ENCODE measurements at regions not wholly inside any gene's neighbourhood (a gene's known extent, or its start where the extent isn't known, plus 50 kb on each side); places are given as distances from the start of the nearest gene placed in this dataset.

DNA sequence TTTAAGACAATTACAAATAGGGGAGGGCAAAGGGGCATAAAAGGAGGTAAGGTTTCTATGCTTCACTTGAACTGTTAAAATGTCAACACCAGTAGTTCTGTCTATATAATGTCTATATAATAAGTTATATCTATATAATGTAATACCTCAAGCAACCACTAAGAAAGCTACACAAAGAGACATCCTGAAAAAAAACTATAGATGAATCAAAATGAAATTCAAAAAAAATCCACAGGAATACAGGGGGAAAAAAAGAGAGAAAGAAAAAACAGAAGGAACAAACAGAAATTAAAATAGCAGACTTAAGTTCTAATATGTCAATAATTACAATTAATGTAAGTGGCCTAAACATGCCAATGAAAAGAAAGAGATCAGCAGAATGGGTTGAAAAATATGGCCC lies 186.0 kb downstream of the KCTD15 start:
- DNase-seq (no peak), ATAC-seq (no peak)
- no peak overlapping the region for H3K27ac Mint-ChIP-seq
- H3K36me3 Mint-ChIP-seq, result no peaks in the 10 kb centered on the region
- H3K9me3 Mint-ChIP-seq, result peaks cover 5 to 7% of the 10 kb centered on the region in 2 donors
- TF ChIP-seq, protein P1, sequence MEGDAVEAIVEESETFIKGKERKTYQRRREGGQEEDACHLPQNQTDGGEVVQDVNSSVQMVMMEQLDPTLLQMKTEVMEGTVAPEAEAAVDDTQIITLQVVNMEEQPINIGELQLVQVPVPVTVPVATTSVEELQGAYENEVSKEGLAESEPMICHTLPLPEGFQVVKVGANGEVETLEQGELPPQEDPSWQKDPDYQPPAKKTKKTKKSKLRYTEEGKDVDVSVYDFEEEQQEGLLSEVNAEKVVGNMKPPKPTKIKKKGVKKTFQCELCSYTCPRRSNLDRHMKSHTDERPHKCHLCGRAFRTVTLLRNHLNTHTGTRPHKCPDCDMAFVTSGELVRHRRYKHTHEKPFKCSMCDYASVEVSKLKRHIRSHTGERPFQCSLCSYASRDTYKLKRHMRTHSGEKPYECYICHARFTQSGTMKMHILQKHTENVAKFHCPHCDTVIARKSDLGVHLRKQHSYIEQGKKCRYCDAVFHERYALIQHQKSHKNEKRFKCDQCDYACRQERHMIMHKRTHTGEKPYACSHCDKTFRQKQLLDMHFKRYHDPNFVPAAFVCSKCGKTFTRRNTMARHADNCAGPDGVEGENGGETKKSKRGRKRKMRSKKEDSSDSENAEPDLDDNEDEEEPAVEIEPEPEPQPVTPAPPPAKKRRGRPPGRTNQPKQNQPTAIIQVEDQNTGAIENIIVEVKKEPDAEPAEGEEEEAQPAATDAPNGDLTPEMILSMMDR (IDR thresholded peaks at IDR 0.05), result no peak
- no peaks in the 10 kb centered on the region for H3K4me1 Mint-ChIP-seq
- H3K4me1 ChIP-seq (ENCODE audit: control insufficient read depth, insufficient read depth, low read length), result no peaks in the 10 kb centered on the region
- peaks cover under 1% of the 10 kb centered on the region for H3K9me3 ChIP-seq (ENCODE audit: control insufficient read depth, insufficient read depth, low read length)
- H3K36me3 ChIP-seq (ENCODE audit: control insufficient read depth, insufficient read depth, low read length), result no peaks in the 10 kb centered on the region
- intact Hi-C loops (cut with micrococcal nuclease), result no loop called here
- peaks cover 21 to 42% of the 10 kb centered on the region in 2 donors for H3K27me3 Mint-ChIP-seq (ENCODE audit: low read depth in 2 of 2)
- H3K4me3 Mint-ChIP-seq, result no peak overlapping the region
- peaks cover 2% of the 10 kb centered on the region for H3K27me3 ChIP-seq (ENCODE audit: control insufficient read depth, insufficient read depth, low read length)
- H3K27ac ChIP-seq (ENCODE audit: low read length), result no peak overlapping the region
- H3K4me3 ChIP-seq (ENCODE audit: low read length), result no peak overlapping the region

DNA sequence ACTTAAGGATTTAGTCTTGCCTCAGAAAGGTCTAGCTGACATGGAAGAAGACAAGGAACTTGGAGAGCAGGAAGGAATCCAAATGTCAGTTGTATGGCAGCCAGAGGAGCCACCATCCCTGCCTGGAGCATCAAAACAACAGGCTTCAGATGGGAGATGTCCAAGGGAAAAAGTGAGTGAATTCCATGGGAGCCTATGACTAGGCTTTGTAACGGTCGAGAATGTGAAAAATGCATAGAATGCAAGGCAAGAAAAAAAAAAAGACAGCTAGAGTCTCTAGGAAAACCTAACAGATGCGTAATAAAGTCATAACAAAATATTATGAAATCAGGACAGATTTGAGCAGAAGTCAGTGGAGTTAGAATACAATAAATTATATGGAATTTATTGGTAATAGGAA lies 183.7 kb upstream of the LSM14A start:
- no peaks in the 10 kb centered on the region for H3K4me1 Mint-ChIP-seq
- H3K27me3 ChIP-seq (ENCODE audit: control insufficient read depth, insufficient read depth, low read length), result no peaks in the 10 kb centered on the region
- no peak for DNase-seq
- H3K4me3 ChIP-seq (ENCODE audit: low read length), result no peak overlapping the region
- H3K4me1 ChIP-seq (ENCODE audit: control insufficient read depth, insufficient read depth, low read length), result no peaks in the 10 kb centered on the region
- H3K9me3 ChIP-seq (ENCODE audit: control insufficient read depth, insufficient read depth, low read length), result peaks cover 4% of the 10 kb centered on the region
- no peak overlapping the region for H3K27ac ChIP-seq (ENCODE audit: low read length)
- TF ChIP-seq, protein P1 (IDR thresholded peaks at IDR 0.05), result no peak
- peaks cover 8 to 11% of the 10 kb centered on the region in 2 donors for H3K9me3 Mint-ChIP-seq
- no peak overlapping the region for H3K27ac Mint-ChIP-seq
- no peaks in the 10 kb centered on the region for H3K36me3 ChIP-seq (ENCODE audit: control insufficient read depth, insufficient read depth, low read length)
- no peak overlapping the region for H3K4me3 Mint-ChIP-seq
- H3K36me3 Mint-ChIP-seq, result peaks cover 12% of the 10 kb centered on the region
- no peak for ATAC-seq
- intact Hi-C loops (cut with micrococcal nuclease), result no loop called here
- H3K27me3 Mint-ChIP-seq (ENCODE audit: low read depth in 2 of 2), result peaks cover 10 to 56% of the 10 kb centered on the region in 2 donors
- 84% methylated on average over 3 of the region's 3 CpGs for WGBS (ENCODE audit: insufficient coverage)

DNA sequence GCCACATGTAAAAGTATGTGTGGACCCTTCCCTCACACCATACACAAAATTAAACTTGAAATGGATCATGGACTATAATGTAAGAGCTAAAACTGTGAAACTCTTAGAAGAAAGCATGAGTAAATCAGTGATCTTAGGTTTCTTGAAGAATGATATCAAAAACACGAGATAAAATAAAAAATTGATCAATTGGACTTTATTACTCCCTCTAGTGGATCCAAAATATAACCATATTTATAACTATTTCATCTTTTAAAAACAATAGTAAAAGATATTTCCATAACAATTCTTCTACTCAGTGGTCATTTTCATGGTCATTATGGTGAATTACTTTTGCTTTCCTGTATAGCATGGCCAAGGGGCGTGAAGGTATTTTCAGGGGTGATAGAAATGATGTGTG lies 174.6 kb upstream of the LSM14A start:
- DNase-seq (no peak), ATAC-seq (no peak)
- no peak overlapping the region for H3K4me3 Mint-ChIP-seq
- TF ChIP-seq, protein P1 (IDR thresholded peaks at IDR 0.05), result no peak
- peaks cover 14 to 40% of the 10 kb centered on the region in 2 donors for H3K27me3 Mint-ChIP-seq (ENCODE audit: low read depth in 2 of 2)
- no CpG with 5 or more reads among the region's 2 CpGs for WGBS (ENCODE audit: insufficient coverage)
- Histone ChIP-seq H3K4me3 (ENCODE audit: low read length) (no peak overlapping the region), H3K27me3 (ENCODE audit: control insufficient read depth, insufficient read depth, low read length) (no peaks in the 10 kb centered on the region), H3K9me3 (ENCODE audit: control insufficient read depth, insufficient read depth, low read length) (no peaks in the 10 kb centered on the region), H3K27ac (ENCODE audit: low read length) (no peak overlapping the region), H3K4me1 (ENCODE audit: control insufficient read depth, insufficient read depth, low read length) (no peaks in the 10 kb centered on the region), H3K36me3 (ENCODE audit: control insufficient read depth, insufficient read depth, low read length) (no peaks in the 10 kb centered on the region)
- intact Hi-C loops (cut with micrococcal nuclease), result no loop called here
- H3K9me3 Mint-ChIP-seq, result peaks cover under 1 to 1% of the 10 kb centered on the region in 2 donors
- peaks cover 4% of the 10 kb centered on the region for H3K36me3 Mint-ChIP-seq
- no peaks in the 10 kb centered on the region for H3K4me1 Mint-ChIP-seq
- no peak overlapping the region for H3K27ac Mint-ChIP-seq

DNA sequence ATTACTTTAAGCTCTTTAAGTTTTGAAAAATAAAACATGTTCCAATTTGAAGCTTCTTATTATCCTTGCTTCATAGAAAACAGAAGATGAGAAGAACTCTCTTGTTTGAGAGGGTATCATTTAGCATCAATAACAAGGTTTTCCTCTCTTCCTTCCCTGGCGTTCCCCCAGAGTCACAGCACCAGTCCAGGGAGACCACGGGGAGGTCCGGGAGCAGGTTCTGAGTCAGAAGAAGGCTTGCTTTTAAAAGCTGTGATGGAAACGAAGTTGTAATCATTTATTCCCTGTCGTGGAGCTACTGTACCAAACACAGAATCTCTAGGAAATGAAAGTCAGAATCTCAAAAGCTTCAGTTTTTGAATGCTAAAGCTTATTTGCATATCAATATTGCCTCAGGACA lies 174.0 kb upstream of the LSM14A start:
- WGBS (ENCODE audit: insufficient coverage), result 53% methylated on average over 4 of the region's 5 CpGs
- no peaks in the 10 kb centered on the region for H3K27me3 ChIP-seq (ENCODE audit: control insufficient read depth, insufficient read depth, low read length)
- no peak overlapping the region for H3K27ac ChIP-seq (ENCODE audit: low read length)
- Mint-ChIP-seq H3K4me3 (no peak overlapping the region), H3K4me1 (no peaks in the 10 kb centered on the region), H3K36me3 (no peaks in the 10 kb centered on the region), H3K27me3 (ENCODE audit: low read depth in 2 of 2) (peaks cover 16 to 37% of the 10 kb centered on the region in 2 donors), H3K27ac (no peak overlapping the region), H3K9me3 (no peaks in the 10 kb centered on the region)
- no peak for DNase-seq
- H3K4me3 ChIP-seq (ENCODE audit: low read length), result no peak overlapping the region
- H3K9me3 ChIP-seq (ENCODE audit: control insufficient read depth, insufficient read depth, low read length), result no peaks in the 10 kb centered on the region
- H3K4me1 ChIP-seq (ENCODE audit: control insufficient read depth, insufficient read depth, low read length), result no peaks in the 10 kb centered on the region
- TF ChIP-seq, protein P1 (IDR thresholded peaks at IDR 0.05), result no peak
- no peaks in the 10 kb centered on the region for H3K36me3 ChIP-seq (ENCODE audit: control insufficient read depth, insufficient read depth, low read length)
- ATAC-seq, result no peak
- intact Hi-C loops (cut with micrococcal nuclease), result no loop called here
